ENCODE measurements at regions not wholly inside any gene's neighbourhood (a gene's known extent, or its start where the extent isn't known, plus 50 kb on each side); places are given as distances from the start of the nearest gene placed in this dataset.

GRCh38 chr2:64880193-64880951 lies 108.8 kb upstream of the SLC1A4 start:
- POLR2A ChIA-PET (ENCODE audit: low non-redundant PET), result no interaction called here
- no peak overlapping the region for H3K27ac ChIP-seq (ENCODE audit: low read depth, low read length, poor library complexity, severe bottlenecking)
- no peak for DNase-seq (ENCODE audit: low spot score)
- no peak overlapping the region for H3K4me3 ChIP-seq (ENCODE audit: low read depth, low read length, poor library complexity, severe bottlenecking)
- BruUV-seq (replicated peaks), result no TSS peak
- H3K36me3 ChIP-seq (ENCODE audit: insufficient read depth, low read length, poor library complexity, severe bottlenecking), result no peaks in the 10 kb centered on the region
- H3K9me3 ChIP-seq (ENCODE audit: low read depth, low read length, poor library complexity, severe bottlenecking), result no peaks in the 10 kb centered on the region
- TF ChIP-seq CTCF (conservative IDR thresholded peaks at IDR 0.05; ENCODE audit: low read depth, low read length), result no peak
- no peak for TF ChIP-seq EZH2 (IDR thresholded peaks at IDR 0.05; ENCODE audit: borderline replicate concordance, low read depth, low read length, poor library complexity, severe bottlenecking)
- peaks cover 7% of the 10 kb centered on the region for H3K4me1 ChIP-seq (ENCODE audit: insufficient read depth, low read length, poor library complexity, severe bottlenecking)
- intact Hi-C loops (cut with micrococcal nuclease; ENCODE audit: unreplicated experiment), result no loop called here
- H3K27me3 ChIP-seq (replicated peaks; ENCODE audit: insufficient read depth, low read depth, low read length, poor library complexity), result no peaks in the 10 kb centered on the region
- CTCF ChIA-PET, result no interaction called here

GRCh38 chr2:64881037-64881492 lies 108.1 kb upstream of the SLC1A4 start:
- H3K9me3 ChIP-seq (ENCODE audit: low read depth, low read length, poor library complexity, severe bottlenecking), result no peaks in the 10 kb centered on the region
- H3K4me1 ChIP-seq (ENCODE audit: insufficient read depth, low read length, poor library complexity, severe bottlenecking), result peaks cover 7% of the 10 kb centered on the region
- ChIA-PET CTCF (no interaction called here), POLR2A (ENCODE audit: low non-redundant PET) (interaction anchor here (0.7 kb wide), 1 partner anchor 16 kb away, joined by 5 read pairs; no protein-coding TSS in a partner anchor)
- H3K36me3 ChIP-seq (ENCODE audit: insufficient read depth, low read length, poor library complexity, severe bottlenecking), result no peaks in the 10 kb centered on the region
- no peak overlapping the region for H3K27ac ChIP-seq (ENCODE audit: low read depth, low read length, poor library complexity, severe bottlenecking)
- H3K4me3 ChIP-seq (ENCODE audit: low read depth, low read length, poor library complexity, severe bottlenecking), result no peak overlapping the region
- intact Hi-C loops (cut with micrococcal nuclease; ENCODE audit: unreplicated experiment), result no loop called here
- TF ChIP-seq EZH2 (IDR thresholded peaks at IDR 0.05; ENCODE audit: borderline replicate concordance, low read depth, low read length, poor library complexity, severe bottlenecking) (no peak), CTCF (conservative IDR thresholded peaks at IDR 0.05; ENCODE audit: low read depth, low read length) (no peak)
- DNase-seq (ENCODE audit: low spot score), result no peak
- no peaks in the 10 kb centered on the region for H3K27me3 ChIP-seq (replicated peaks; ENCODE audit: insufficient read depth, low read depth, low read length, poor library complexity)
- no TSS peak for BruUV-seq (replicated peaks)

GRCh38 chr2:64887565-64887964 lies 101.6 kb upstream of the SLC1A4 start:
- CTCF ChIA-PET, result no interaction called here
- no TSS peak for BruUV-seq (replicated peaks)

More at GRCh38 chr2:64887565-64887964, 101.6 kb upstream of the SLC1A4 start:
- TF ChIP-seq CTCF (conservative IDR thresholded peaks at IDR 0.05; ENCODE audit: low read depth, low read length) (no peak), EZH2 (IDR thresholded peaks at IDR 0.05; ENCODE audit: borderline replicate concordance, low read depth, low read length, poor library complexity, severe bottlenecking) (no peak)
- POLR2A ChIA-PET (ENCODE audit: low non-redundant PET), result no interaction called here
- Histone ChIP-seq H3K27me3 (replicated peaks; ENCODE audit: insufficient read depth, low read depth, low read length, poor library complexity) (no peaks in the 10 kb centered on the region), H3K9me3 (ENCODE audit: low read depth, low read length, poor library complexity, severe bottlenecking) (no peaks in the 10 kb centered on the region), H3K4me1 (ENCODE audit: insufficient read depth, low read length, poor library complexity, severe bottlenecking) (no peaks in the 10 kb centered on the region), H3K36me3 (ENCODE audit: insufficient read depth, low read length, poor library complexity, severe bottlenecking) (no peaks in the 10 kb centered on the region), H3K27ac (ENCODE audit: low read depth, low read length, poor library complexity, severe bottlenecking) (no peak overlapping the region), H3K4me3 (ENCODE audit: low read depth, low read length, poor library complexity, severe bottlenecking) (no peak overlapping the region)
- DNase-seq (ENCODE audit: low spot score), result no peak
- intact Hi-C loops (cut with micrococcal nuclease; ENCODE audit: unreplicated experiment), result no loop called here

All from A673 (cell line).